ENCODE measurements at regions not wholly inside any gene's neighbourhood (a gene's known extent, or its start where the extent isn't known, plus 50 kb on each side); places are given as distances from the start of the nearest gene placed in this dataset.
"Not testable (repeated sequence)": the region's sequence is repeated elsewhere in the genome, so short reads cannot be mapped to it uniquely, and the experiment has no call there.

DNA sequence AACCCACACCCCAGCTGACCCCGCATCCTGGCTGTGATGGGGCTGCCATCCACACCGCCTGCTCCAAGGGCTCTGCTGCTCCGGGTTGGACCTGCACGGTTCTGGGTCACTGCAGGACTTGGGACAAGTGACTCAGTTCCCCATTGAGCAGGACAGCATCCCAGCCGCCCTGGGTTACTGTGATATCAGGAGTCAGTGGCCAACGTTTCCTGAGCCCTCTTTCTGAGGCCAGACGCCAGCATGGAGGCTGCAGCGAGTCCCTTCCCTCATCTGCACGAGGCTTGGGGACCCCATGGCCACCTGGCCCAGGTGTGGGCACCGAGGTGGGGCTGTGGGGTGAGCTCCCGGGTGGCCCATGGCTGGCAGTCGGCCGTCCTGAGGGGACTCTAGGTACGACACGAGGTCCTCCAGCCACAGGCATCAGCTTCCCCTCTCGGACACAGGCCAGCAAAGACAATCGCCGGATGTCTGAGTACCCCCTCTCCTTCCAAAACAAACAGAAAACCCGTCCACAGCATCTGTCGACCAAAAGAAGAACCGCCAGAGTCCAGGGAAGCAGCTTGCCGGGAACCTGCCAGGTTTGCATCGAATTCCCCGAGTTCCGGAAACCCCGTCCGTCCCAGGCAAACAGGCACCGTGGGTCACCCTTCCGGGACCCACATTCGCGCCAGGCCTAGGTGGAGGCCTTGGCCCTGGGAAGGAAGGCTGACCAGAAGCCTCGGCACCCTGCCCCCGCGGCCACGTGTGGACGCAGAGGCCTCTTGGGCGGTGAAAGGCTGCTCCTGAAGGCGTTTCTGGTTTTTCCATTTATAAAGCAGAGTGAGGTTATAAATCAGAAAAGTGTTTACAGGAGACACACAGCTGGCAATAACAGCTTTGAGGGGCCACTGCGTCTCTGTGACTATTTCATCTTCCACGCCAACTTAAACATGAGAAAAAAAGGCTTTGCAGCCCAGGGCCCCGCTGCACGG is 136.0 kb downstream of the FAM53A start:
- no peak overlapping the region for H3K4me3 ChIP-seq (replicated peaks; ENCODE audit: insufficient read depth, low read length)
- no peak for DNase-seq (ENCODE audit: low read depth in 1 of 2, low spot score in 1 of 2)
- no peak overlapping the region for H3K27ac ChIP-seq (replicated peaks)
- peaks cover 2% of the 10 kb centered on the region for H3K27me3 ChIP-seq (ENCODE audit: insufficient read depth, poor library complexity, severe bottlenecking)
- TF ChIP-seq, protein P1, sequence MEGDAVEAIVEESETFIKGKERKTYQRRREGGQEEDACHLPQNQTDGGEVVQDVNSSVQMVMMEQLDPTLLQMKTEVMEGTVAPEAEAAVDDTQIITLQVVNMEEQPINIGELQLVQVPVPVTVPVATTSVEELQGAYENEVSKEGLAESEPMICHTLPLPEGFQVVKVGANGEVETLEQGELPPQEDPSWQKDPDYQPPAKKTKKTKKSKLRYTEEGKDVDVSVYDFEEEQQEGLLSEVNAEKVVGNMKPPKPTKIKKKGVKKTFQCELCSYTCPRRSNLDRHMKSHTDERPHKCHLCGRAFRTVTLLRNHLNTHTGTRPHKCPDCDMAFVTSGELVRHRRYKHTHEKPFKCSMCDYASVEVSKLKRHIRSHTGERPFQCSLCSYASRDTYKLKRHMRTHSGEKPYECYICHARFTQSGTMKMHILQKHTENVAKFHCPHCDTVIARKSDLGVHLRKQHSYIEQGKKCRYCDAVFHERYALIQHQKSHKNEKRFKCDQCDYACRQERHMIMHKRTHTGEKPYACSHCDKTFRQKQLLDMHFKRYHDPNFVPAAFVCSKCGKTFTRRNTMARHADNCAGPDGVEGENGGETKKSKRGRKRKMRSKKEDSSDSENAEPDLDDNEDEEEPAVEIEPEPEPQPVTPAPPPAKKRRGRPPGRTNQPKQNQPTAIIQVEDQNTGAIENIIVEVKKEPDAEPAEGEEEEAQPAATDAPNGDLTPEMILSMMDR (IDR thresholded peaks at IDR 0.05; ENCODE audit: insufficient read depth, low read length), result no peak
- TF ChIP-seq REST (IDR thresholded peaks at IDR 0.05; ENCODE audit: insufficient replicate concordance, low read depth), result no peak
- no peak for TF ChIP-seq GABPA (IDR thresholded peaks at IDR 0.05; ENCODE audit: low read depth)
- no peak for TF ChIP-seq SPI1 (IDR thresholded peaks at IDR 0.05; ENCODE audit: borderline replicate concordance, low read depth)
- TF ChIP-seq POLR2AphosphoS5 (IDR thresholded peaks at IDR 0.05; ENCODE audit: low read depth), result no peak

- no peak for TF ChIP-seq REST (IDR thresholded peaks at IDR 0.05; ENCODE audit: insufficient replicate concordance, low read depth)
- TF ChIP-seq, protein P1 (IDR thresholded peaks at IDR 0.05; ENCODE audit: insufficient read depth, low read length), result no peak
Observed at GRCh38 chr4:1547131-1547855, 136.8 kb downstream of the FAM53A start.

DNA sequence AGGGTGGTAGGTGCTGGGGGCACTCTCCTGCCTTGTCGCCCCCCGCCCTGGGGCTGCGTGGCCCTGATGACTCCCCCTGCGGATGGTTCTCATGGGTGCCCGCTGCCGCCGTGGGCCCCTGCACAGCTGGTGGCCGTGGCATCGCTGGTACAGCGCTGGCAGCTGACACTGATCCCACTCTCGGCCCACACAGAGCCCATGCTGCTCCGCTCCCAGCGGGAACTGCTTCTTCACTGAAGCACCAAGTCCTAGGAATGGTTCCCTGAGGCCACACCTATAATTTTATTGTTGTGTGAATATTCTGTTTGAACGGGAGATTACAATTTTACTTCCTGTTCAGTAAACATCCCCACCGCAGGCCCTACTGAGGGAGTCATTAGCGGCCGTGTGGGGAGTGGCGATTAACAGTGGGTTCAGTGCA is 138.6 kb upstream of the NKX1-1 start:
- no peak overlapping the region for H3K4me3 ChIP-seq (replicated peaks; ENCODE audit: insufficient read depth, low read length)
- H3K27me3 ChIP-seq (ENCODE audit: insufficient read depth, poor library complexity, severe bottlenecking), result peaks cover 2% of the 10 kb centered on the region
- DNase-seq (ENCODE audit: low read depth in 1 of 2, low spot score in 1 of 2), result no peak
- H3K27ac ChIP-seq (replicated peaks), result no peak overlapping the region
- TF ChIP-seq GABPA (IDR thresholded peaks at IDR 0.05; ENCODE audit: low read depth) (no peak), POLR2AphosphoS5 (IDR thresholded peaks at IDR 0.05; ENCODE audit: low read depth) (no peak)
- TF ChIP-seq, protein P1 (IDR thresholded peaks at IDR 0.05; ENCODE audit: insufficient read depth, low read length), result no peak

More at GRCh38 chr4:1547131-1547855, 136.8 kb downstream of the FAM53A start:
- Histone ChIP-seq H3K4me3 (replicated peaks; ENCODE audit: insufficient read depth, low read length) (no peak overlapping the region), H3K27ac (replicated peaks) (no peak overlapping the region), H3K27me3 (ENCODE audit: insufficient read depth, poor library complexity, severe bottlenecking) (peaks cover 2% of the 10 kb centered on the region)
- DNase-seq (ENCODE audit: low read depth in 1 of 2, low spot score in 1 of 2), result no peak

DNA sequence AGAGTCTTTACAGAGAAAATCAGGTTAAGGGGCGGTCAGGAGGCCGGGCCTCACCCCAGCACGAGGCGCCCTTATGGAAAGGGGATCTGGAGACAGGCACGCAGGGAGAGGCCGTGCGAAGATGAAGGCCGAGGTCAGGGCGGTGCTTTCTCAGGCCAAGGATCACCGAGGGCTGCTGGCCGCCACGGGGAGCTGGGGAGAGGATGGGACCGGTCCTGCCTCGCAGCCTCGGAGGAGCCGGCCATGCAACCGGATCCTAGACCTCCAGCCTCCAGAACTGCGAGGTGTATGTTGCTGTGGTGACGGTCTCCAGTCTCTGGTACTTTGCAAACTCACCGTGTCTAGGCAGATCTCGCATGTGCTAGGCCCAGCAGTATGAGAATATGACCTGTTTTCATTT is 138.2 kb upstream of the NKX1-1 start:
- H3K27ac ChIP-seq (replicated peaks); H3K27me3 ChIP-seq (ENCODE audit: insufficient read depth, poor library complexity, severe bottlenecking); H3K4me3 ChIP-seq (replicated peaks; ENCODE audit: insufficient read depth, low read length); DNase-seq (ENCODE audit: low read depth in 1 of 2, low spot score in 1 of 2): not testable (repeated sequence)
